HEK293T (cell line): ENCODE measurements at regions not wholly inside any gene's neighbourhood (a gene's known extent, or its start where the extent isn't known, plus 50 kb on each side); places are given as distances from the start of the nearest gene placed in this dataset.

Experiments
- ARNT ChIP-seq: fragments of 450-650 bp; IDR thresholded peaks from 2 replicates; pipeline ENCODE4 v1.6.1; 2017; ENCODE audit warnings: mild to moderate bottlenecking
- BHLHE40 ChIP-seq: fragments of 450-650 bp; IDR thresholded peaks from 2 replicates; pipeline ENCODE4 v1.6.1; 2016; ENCODE audit warnings: mild to moderate bottlenecking, moderate library complexity, borderline replicate concordance
- ELF4 ChIP-seq: fragments of 450-650 bp; IDR thresholded peaks from 2 replicates; pipeline ENCODE4 v1.6.1; 2017; ENCODE audit warnings: antibody characterized with exemption
- FOXK2 ChIP-seq: fragments of 450-650 bp; IDR thresholded peaks from 2 replicates; pipeline ENCODE4 v1.6.1; 2016; ENCODE audit warnings: mild to moderate bottlenecking
- FOXM1 ChIP-seq: fragments of 450-650 bp; IDR thresholded peaks from 2 replicates; pipeline ENCODE4 v1.6.1; 2017; ENCODE audit warnings: mild to moderate bottlenecking, borderline replicate concordance
- LEF1 ChIP-seq: fragments of 450-650 bp; IDR thresholded peaks from 2 replicates; pipeline ENCODE4 v1.6.1; 2017; ENCODE audit warnings: mild to moderate bottlenecking, borderline replicate concordance
- SUZ12 ChIP-seq: fragments of 450-650 bp; IDR thresholded peaks from 2 replicates; pipeline ENCODE4 v1.6.1; 2016; ENCODE audit warnings: mild to moderate bottlenecking
- TARDBP ChIP-seq: fragments of 450-650 bp; IDR thresholded peaks from 2 replicates; pipeline ENCODE4 v1.6.1; 2016

DNA sequence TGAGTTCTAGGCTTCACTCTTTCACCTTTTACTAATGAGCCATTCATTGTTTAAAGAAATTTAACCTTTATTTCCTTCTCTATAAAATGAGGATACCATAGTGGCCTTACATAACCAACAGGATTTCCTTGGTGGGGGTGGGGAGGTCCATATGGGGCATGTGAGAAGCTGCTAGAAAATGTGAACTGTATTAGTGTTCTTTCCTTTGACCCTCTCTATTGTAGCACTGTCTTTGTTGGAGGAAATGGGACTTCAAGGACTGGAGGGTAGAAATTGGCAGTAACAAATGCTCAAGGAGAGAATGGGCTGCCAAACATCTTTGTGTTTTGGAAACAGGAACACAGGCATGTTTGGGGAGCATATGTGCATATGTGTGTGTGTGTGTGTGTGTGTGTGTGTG, 468.7 kb upstream of the ZEB2 start:
- TF ChIP-seq FOXM1: no peak
- no peak for TF ChIP-seq ELF4
- TF ChIP-seq TARDBP: no peak
- TF ChIP-seq LEF1: no peak
- no peak for TF ChIP-seq BHLHE40
- no peak for TF ChIP-seq FOXK2
- no peak for TF ChIP-seq SUZ12
- no peak for TF ChIP-seq ARNT
